ENCODE measurements at regions not wholly inside any gene's neighbourhood (a gene's known extent, or its start where the extent isn't known, plus 50 kb on each side); places are given as distances from the start of the nearest gene placed in this dataset.

DNA sequence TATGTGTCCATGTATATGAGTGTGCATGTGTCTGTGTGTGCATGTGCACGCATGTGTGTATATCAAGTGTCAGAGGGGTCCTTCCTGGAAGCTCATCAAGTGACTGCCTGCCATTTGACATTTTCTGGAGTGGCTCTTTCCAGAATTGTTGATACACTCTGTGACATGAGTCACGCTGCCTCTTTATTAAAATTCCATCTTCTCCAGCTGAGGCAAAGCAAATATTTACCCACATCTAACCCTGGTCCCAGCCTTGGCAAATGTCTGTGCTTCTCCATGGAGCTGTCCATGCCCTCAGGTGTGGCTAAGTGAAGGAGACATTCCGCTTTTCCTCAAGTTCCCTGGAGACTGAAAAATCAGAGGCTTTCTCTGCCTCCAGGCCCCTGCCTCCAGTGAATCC is 88.2 kb upstream of the MBNL2 start:
- Histone ChIP-seq H2BK12ac (ENCODE audit: low read depth, low read length) (no peak overlapping the region), H3K9me3 (ENCODE audit: insufficient read depth in 2 of 2, low read depth in 1 of 2, low read length in 1 of 2) (no peaks in the 10 kb centered on the region), H2AFZ (ENCODE audit: low read length) (no peak overlapping the region), H3K27ac (ENCODE audit: low read depth, low read length) (no peak overlapping the region), H4K20me1 (replicated peaks in 1 of 2; ENCODE audit: control insufficient read depth in 1 of 2, insufficient read depth in 2 of 2, low read length in 2 of 2) (no peaks in the 10 kb centered on the region), H3K4ac (replicated peaks; ENCODE audit: insufficient read length, low read depth, low read length) (no peak overlapping the region), H3K79me1 (ENCODE audit: low read depth, low read length) (no peaks in the 10 kb centered on the region), H3K23ac (ENCODE audit: insufficient read length) (no peak overlapping the region), H2BK15ac (ENCODE audit: low read length) (no peak overlapping the region), H2BK20ac (ENCODE audit: low read length) (no peak overlapping the region), H3K4me3 (ENCODE audit: extremely low read depth in 1 of 4, insufficient read depth in 2 of 4, low read depth in 3 of 4, low read length in 4 of 4) (no peak overlapping the region), H3K36me3 (ENCODE audit: control insufficient read depth in 2 of 4, insufficient read depth in 4 of 4, low read length in 3 of 4) (no peaks in the 10 kb centered on the region), H2BK5ac (ENCODE audit: low read depth, low read length) (no peak overlapping the region), H4K5ac (ENCODE audit: insufficient read length, low read depth, low read length) (no peak overlapping the region), H3K79me2 (ENCODE audit: control insufficient read depth in 1 of 2, insufficient read depth in 2 of 2, low read length in 2 of 2) (no peaks in the 10 kb centered on the region), H2BK120ac (replicated peaks; ENCODE audit: low read depth, low read length) (no peak overlapping the region), H2AK5ac (ENCODE audit: low read depth, low read length) (no peak overlapping the region), H3K14ac (ENCODE audit: insufficient read length) (no peak overlapping the region), H3K23me2 (ENCODE audit: low read depth, low read length) (no peaks in the 10 kb centered on the region), H3K4me2 (ENCODE audit: insufficient read depth in 1 of 2, low read depth in 2 of 2, low read length in 2 of 2) (no peak overlapping the region), H4K91ac (replicated peaks; ENCODE audit: insufficient read length, low read length) (no peak overlapping the region), H4K8ac (ENCODE audit: extremely low read depth, insufficient read depth, low read length) (no peak overlapping the region), H3K4me1 (replicated peaks in 1 of 4; ENCODE audit: control insufficient read depth in 3 of 4, insufficient read depth in 4 of 4, low read length in 3 of 4) (no peaks in the 10 kb centered on the region), H3K18ac (ENCODE audit: extremely low read depth, low read length) (no peak overlapping the region), H3K9ac (replicated peaks in 1 of 4; ENCODE audit: extremely low read depth in 1 of 4, low read depth in 3 of 4, low read length in 3 of 4) (no peak overlapping the region), H3K56ac (replicated peaks; ENCODE audit: insufficient read length, low read depth, low read length) (no peak overlapping the region), H3K27me3 (replicated peaks in 1 of 4; ENCODE audit: control insufficient read depth in 3 of 4, extremely low read depth in 1 of 4, insufficient read depth in 3 of 4, low read length in 3 of 4) (no peaks in the 10 kb centered on the region)
- WGBS, 2 experiments (ENCODE audit: extremely low coverage in 1 of 2, insufficient coverage in 1 of 2, insufficient read length in 1 of 2, insufficient replicate concordance in 2 of 2, low coverage in 1 of 2, low lambda C conversion rate in 2 of 2, missing lambda C conversion rate in 1 of 2), result 90% methylated on average over 3 of the region's 3 CpGs; no CpG with 5 or more reads in 1 of the 2 experiments
- TF ChIP-seq, protein P1, sequence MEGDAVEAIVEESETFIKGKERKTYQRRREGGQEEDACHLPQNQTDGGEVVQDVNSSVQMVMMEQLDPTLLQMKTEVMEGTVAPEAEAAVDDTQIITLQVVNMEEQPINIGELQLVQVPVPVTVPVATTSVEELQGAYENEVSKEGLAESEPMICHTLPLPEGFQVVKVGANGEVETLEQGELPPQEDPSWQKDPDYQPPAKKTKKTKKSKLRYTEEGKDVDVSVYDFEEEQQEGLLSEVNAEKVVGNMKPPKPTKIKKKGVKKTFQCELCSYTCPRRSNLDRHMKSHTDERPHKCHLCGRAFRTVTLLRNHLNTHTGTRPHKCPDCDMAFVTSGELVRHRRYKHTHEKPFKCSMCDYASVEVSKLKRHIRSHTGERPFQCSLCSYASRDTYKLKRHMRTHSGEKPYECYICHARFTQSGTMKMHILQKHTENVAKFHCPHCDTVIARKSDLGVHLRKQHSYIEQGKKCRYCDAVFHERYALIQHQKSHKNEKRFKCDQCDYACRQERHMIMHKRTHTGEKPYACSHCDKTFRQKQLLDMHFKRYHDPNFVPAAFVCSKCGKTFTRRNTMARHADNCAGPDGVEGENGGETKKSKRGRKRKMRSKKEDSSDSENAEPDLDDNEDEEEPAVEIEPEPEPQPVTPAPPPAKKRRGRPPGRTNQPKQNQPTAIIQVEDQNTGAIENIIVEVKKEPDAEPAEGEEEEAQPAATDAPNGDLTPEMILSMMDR (IDR thresholded peaks at IDR 0.05; ENCODE audit: control extremely low read depth in 1 of 3, insufficient read depth in 1 of 3, low read depth in 1 of 3, low read length in 3 of 3), result no peak
- no peak for TF ChIP-seq POLR2AphosphoS5 (IDR thresholded peaks at IDR 0.05; ENCODE audit: low read depth, low read length)
- no peak for TF ChIP-seq CTBP2 (IDR thresholded peaks at IDR 0.05; ENCODE audit: borderline replicate concordance, insufficient read depth, insufficient read length, low read length)
- ChIA-PET CTCF (ENCODE audit: partially characterized antibody) (interaction anchor here (1.9 kb wide), 1 partner anchor 24 kb away, joined by 5 read pairs; no protein-coding TSS in a partner anchor), POLR2A (ENCODE audit: partially characterized antibody) (no interaction called here)
- DNase-seq (ENCODE audit: low read depth in 1 of 2, low spot score in 2 of 2) (no peak), FAIRE-seq (no peak)
